ENCODE measurements at regions not wholly inside any gene's neighbourhood (a gene's known extent, or its start where the extent isn't known, plus 50 kb on each side); places are given as distances from the start of the nearest gene placed in this dataset.

DNA sequence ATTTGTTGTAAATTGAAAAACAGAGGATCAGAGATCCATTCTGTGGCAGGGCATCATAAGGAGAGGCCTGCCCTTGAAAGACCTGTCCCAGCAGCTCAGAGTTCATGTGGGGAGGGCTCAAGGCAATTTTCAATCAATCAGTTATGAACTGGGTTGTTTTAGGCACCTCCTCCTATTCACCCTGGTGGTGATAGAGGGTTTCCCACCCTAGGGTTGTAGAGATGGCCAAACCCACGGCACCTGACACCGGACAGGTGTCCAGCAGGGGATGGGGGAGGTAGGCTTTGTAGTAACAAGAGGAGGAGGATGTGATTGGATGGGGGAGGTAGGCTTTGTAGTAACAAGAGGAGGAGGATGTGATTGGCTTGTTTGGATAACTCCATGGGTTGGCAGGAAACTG, 205.7 kb downstream of the SOCS6 start:
- TF ChIP-seq TEAD4 (IDR thresholded peaks at IDR 0.05), result no peak
- no peak for TF ChIP-seq NFIC (IDR thresholded peaks at IDR 0.05)
- TF ChIP-seq EP300 (IDR thresholded peaks at IDR 0.05; ENCODE audit: borderline replicate concordance), result no peak

Data from Ishikawa (cell line).